GM18867 (cell line): ENCODE measurements at regions not wholly inside any gene's neighbourhood (a gene's known extent, or its start where the extent isn't known, plus 50 kb on each side); places are given as distances from the start of the nearest gene placed in this dataset.

ENCODE experiments used
- ATAC-seq: cut with Tn5 transposase; IDR thresholded peaks from one replicate; pipeline ENCODE4 v1.9.1; 2021; ENCODE audit warnings: mild to moderate bottlenecking, moderate library complexity; ENCODE audit not compliant: unreplicated experiment

DNA sequence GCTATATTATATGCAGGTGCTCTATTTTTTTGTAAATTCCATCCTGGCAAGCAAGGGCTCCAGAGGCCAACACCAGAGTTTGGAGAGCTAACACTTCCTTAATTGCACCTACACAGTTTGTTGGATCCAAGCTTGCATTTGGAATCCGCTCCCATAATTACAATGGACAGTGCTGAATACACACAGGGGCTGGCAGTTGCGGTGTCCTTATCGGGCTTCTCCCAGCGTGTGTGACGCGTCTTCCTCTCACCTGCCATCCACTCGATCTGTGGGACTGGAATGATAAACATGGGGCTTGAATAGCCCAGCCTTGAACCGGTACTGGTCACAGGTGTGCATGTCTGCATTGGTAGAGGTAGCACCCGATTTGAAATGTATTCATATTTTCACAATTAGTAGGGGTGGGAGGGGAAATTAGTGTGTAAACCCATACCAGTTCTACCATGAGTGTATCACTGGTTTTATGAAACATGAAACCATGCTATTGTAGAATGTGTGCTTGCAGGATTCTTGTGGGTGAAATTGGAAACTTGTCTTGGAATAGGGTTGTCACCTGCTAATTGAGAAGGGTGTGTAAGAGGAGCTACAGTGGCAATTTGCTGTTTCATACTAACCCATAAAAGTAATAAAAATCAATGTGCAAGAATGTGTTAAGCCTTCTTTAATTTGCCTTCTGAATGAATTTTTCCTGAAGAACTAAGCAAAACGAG is 316.5 kb downstream of the WDR11 start:
- no peak for ATAC-seq

DNA sequence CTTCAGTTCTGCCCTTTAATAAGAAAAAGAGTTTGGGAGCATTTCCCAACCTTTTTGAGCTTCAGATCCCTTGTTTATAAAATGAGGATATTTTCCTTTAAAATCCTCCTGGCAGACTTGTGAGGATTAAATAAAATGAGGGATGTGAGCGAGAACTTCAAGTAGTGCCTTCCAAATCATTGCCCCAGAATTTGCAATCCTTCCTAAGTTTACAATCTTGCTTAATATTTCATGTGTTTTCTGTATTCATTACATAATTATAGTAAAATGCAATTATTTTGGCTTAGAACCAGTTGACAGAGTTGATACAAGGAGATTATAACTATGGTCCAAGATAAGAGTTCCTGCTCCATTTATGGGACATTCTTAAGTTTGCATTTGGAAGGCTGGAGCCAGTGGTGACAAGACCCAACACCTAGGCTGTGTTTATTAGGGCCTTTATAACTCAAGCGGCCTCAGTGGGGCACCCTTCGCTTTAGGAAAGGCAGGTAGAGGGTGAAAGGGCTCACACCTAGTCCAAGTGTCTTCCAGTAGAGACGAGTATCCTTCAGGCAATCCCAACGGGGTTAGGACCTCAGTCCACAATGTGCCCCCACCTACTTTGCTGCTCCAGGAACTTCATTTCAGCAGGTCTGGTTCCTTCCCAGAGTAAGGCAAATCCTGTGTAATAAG is 317.5 kb downstream of the WDR11 start:
- ATAC-seq: no peak

DNA sequence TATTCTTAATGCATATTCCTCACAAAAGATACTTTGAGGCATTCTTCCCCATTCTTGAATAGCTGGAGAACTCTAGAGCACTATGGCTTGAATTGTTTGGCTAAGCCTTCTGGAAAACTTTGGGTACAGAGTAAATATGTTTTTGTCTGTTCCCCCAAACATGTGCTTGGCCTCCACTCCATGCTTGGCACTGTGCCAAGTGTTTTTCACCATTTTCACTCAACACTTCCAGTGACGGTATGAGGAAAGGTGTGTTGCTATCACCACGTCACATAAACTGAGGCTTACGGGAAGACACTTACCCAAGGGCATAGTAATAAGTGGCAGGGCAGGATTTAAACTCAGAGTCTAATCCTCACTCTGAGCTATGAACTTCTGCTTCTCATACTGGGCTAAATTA is 318.2 kb downstream of the WDR11 start:
- ATAC-seq: no peak

DNA sequence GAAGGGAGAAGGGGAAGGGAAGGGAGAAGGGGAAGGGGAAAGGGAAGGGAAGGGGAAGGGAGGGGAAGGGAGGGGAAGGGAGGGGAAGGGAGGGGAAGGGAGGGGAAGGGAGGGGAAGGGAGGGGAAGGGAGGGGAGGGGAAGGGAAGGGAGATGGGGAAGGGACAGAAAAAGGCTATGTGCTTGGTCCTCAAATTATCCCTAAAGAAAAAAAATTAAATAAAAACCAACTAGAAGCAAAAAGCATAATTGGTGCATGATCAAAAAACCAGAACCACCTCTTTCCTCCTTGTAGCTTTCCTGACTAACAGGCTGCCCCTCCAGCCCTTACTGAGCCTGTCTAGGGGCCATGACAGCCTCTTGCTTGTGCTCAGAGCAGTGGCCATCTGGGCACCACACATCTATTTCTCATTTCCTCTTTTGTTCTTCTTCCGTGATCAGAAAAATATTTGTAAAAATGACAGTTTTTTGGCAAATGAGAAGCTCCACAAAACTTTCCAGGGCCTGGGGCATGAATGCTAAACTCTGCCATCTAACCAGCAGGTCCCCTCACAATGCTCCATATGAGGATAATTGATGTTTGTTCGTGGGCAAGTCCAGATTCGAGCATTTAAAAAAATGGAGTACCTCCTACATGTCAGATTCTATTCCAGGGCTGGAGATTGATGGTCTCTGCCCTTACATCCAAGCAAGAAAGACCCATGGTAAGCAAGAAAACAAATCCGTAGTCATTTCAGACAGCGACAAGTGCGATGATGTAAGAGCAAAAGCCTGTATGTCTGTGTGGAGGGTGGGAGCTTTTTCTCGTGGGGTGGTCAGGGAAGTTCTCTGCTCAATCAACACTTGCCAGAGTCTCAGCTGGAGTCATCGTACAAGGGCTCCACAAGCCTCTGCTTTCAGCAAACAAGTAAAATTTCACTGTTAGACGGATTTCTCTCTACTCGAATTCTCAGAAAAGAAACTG is 320.9 kb downstream of the WDR11 start:
- no peak for ATAC-seq

DNA sequence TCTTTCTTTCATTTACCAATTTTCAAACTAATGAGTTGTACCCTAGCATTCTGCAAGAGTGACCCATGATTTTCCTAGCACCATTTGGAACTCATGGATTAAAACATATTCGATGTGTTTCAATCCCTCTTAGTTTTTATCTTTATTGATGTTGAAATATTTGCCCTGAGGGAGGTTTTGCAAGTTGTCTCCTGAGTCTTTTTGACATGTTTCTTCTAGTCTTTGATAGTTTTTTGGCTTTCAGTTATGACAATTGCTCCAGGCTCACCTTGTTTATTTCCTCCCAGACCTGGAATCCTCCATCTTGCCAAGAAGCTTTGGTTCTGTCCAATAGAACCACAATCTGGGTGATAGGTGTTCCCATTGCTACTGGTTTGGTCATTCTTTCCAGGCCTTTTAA is 327.8 kb downstream of the WDR11 start:
- no peak for ATAC-seq

DNA sequence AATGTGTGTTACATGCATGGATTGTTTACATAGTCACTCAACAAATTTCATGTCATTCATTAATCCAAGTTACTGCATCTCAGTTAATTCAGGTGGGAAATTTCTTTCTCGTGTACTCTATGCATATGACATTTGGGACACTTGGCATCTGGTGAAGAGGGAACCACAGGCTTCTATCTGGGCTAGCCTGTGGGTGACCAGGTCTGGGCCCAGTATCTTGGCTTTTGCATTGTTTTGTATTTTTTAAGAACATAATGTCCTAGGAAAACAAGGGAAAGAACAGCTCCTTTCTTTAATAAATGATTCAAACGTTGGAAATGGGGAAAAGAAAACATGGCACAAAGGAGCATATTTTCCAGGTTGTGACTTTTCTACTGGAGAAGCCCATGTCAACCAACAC is 331.1 kb downstream of the WDR11 start:
- ATAC-seq: no peak

DNA sequence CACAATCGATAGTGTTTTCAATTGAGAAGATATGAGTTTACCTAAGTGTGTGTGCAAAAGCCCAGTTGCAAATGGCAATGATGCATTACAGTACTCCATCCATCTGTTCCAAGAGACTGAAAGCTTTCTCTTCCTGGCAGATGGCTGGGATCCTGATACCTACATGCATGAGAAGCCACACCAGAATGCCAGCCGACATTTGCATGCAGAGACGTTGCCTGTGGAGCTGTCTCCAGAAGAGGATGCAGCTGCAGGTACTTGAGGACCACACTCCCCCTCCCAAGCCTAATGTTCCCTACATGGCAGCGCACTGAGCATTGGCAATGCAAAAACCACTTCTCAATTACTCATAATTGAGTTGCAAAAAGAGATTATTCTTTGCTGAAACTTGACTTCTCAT is 332.1 kb downstream of the WDR11 start:
- ATAC-seq: no peak

DNA sequence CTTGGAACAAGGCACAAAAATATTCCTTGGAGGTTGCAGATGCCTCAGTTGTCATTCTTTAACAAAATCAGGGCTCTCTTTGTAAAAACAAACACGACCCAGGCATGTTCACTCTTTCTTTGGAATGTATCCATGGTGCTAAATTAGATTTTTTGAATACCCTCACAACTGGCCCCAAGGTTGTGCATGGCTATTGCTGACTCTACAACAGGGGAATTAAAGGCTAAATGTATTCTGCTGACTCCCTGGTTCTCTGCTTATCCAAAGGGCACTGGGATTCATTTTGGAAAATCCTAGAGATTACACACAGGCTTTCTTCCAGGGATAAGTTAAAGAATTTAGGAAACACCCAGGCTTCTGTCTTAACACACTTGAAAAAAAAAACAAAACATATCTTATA is 332.5 kb downstream of the WDR11 start:
- no peak for ATAC-seq

DNA sequence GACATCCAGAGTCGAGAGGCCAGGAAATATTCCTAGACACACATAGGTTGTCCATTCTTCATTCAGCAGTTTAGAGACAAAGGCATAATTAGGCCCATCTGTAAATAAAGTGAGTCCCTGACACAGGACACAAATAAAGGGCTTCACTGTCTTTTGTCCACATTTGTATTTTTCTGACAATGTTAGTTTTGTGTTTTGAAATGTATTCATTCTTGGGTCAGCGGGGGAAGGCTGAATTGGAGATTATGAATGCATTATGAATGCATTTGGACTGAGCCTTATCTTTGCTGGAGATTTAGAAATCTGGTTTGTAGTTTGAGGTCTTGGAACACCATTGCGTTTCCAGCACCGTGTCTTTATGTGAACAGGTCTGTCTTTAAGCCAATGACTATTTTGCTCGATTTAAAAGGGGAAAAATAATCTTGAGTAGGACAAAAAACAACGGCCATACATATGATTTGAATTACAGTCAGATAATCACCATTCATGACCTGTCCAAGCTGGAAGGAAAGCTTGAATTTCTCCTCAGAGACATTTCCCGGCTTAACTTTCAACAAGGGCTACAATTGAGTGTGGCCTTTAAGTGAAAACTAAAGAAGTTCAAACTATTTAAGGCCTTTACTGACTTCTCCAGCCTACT is 334.8 kb downstream of the WDR11 start:
- ATAC-seq: no peak

DNA sequence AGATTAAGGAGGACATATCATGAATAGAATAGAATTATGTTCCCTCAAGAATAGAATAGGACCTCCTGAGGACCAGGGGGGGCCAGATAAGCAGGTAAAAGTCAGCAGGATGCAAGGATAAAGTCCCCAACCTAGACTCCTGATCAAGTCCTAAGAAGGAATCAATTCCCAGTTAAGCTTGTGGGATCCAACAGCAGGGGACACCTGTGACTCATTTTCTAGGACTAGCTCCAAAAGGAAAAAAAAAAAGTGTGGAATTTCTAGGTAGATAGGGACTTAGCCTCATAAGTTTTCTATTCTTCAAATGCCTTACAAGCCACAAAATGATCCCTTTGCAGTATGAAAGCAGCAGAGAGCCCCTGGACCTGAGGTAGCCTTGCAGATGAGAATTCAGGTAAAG is 336.2 kb downstream of the WDR11 start:
- ATAC-seq: no peak

DNA sequence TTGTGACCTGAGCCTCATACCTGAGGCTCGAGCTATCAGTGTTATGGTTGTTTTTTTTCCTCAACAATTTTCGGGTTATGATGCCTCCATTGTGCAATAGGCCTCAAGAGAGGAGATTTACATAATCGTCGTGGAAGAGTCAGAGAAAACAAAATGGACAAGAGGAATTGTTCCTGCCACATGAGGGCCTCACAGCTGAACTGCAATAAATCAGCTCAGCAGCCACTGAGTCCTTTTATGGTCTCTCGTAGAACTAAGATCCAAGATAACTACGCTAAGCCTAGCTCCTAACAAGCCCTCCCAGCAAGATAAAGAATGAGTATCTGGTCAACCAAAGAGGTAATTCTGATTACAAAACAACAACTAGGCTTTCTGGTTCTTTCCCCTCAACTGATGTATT is 336.8 kb downstream of the WDR11 start:
- no peak for ATAC-seq

DNA sequence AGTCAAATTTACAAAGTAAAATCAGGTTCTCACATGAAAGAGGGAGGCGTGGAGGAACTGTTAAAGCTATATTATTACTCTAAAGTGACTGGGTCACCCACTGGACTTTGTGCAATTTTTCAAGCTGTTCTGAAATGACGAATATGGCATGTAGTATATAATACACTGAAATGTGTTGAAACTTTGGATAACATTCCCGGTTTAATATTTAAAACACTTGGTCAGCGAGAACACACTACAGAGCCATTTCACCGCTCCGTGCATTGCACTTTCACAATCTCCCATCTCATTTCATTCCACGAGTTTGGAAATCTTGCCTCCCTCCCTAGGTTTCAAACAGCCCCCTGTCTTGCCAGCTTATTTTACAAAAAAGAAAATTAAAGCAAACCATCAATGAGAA is 337.9 kb downstream of the WDR11 start:
- no peak for ATAC-seq

DNA sequence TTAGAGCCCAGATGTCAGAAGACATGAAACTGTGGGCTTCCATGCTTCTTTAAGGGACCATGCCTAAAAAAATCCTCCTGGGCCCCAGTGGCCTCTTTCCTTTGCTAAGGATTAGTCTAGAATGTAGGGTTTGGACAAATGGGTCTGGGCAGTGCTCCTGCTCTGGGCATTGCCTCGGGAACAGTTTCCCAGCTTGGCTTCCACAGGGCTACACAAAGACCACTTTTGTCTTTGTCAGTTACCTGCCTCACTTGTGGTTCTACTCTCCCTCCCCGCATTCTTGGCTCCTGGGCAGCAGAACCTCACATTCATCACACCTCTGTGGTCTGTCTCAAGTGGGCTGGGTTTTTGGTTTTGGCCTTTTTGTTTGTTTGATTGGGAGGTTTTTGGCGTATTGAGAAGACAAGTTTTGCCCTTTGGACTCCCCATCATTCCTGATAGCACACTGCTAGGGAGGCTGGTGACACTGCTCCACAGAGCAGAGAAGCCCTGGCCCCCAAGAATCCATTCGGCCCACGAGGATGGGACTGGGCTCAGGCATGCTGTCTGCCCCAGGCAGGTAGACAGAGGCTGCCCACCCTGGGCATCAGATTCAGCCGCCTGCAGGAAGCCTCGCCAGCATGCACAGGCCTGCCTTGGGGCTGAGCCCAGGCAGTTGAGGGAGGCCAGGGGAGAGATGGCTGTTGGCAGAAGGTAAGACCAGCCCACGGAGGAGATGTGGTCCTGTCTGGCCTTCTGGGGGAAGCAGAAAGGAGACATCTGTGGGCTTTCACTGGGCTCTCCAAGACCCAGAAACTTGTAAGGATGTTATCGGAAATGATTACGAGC is 343.7 kb downstream of the WDR11 start:
- ATAC-seq: no peak

DNA sequence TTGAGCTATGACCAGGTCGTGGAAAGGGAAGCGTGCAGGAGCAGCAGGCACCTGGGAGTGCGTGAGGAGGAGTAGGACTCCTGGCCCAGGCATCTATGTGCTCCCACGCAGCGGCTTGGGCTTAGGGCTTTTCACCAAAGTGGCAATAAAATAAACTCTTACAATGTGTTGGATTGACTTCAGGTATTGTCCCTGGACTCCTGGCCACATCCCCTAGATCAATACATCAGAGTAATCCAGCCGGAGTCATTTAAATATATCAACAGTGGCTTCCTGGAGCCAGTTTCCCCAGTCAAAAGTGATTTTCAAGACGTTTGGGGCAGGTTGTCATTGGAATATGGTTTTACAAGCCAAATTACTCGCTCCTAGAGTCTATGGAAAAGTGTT is 344.4 kb downstream of the WDR11 start:
- no peak for ATAC-seq

DNA sequence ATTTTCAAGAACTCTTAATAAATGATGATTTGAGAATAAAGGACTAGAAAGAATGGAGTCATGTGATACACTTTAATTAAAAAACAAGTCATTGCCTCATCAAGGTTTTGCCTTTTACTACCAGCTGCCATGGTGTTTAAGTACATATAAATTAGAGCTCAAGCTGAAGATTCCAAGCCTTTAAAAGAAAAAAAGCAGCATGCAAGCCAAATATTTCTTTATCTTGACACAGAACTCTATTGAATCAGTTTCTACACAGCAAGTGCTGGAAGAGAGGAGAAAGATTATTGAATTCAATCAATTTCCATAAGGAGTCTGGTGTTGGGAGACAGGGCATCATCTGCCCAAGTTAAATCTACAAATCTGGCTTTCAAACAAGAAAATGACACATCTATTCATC is 347.9 kb downstream of the WDR11 start:
- ATAC-seq: no peak

DNA sequence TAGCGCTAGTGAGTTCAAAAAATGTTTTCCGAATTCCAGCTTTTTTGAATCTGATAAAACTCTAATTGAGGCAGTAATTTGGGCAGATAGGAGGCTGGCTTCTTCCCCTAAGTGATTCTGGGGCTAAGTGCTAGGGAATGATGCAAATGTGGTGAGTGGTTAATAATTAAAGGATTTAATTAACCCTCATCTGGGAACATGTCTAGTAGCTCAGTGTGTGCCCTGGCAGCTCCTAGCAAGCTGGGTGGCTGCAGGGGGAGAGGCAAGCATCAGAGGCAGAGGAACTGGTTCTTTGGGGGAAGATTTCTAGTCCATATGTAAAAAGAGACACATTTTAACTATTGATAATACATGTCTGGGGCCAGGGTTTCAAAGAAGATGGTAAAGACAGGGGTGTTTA is 354.5 kb downstream of the WDR11 start:
- no peak for ATAC-seq

DNA sequence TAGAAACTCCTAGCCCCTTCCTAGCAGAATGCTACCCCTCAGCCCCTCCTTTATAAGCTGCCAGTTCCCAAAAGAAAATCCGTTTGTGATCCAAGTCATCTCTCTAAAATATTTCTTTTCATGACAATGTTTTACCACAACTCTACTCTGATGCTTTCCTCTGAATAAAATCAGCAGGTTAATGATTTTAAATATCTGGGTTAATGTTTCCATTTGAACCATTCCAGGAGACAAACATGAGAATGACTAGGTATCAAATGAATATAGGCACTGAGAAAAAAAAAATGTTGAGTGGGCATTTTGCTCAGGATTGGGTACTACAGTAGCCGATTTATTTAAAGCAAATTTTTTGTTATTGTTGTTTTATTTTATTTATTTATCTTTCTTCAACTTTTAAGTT is 360.3 kb downstream of the WDR11 start:
- ATAC-seq: no peak

DNA sequence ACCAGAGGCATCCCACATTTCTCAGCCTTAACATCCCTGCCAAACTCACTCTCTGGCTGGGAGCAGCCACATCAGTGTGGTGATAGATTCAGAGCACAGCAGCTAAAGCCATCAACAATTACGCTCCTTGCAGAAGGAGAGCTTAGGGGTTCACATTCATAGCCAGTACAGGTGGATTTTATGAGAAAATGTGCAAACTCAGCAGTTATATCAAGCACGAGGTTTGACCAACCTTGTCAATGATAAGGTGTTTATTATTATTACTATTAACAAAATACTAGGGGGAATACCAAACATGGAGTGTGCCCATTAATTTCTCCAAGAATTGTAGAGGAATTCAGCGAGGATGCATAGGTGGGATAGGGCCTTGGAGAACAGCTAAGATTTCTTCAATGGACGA is 362.3 kb downstream of the WDR11 start:
- ATAC-seq: no peak

DNA sequence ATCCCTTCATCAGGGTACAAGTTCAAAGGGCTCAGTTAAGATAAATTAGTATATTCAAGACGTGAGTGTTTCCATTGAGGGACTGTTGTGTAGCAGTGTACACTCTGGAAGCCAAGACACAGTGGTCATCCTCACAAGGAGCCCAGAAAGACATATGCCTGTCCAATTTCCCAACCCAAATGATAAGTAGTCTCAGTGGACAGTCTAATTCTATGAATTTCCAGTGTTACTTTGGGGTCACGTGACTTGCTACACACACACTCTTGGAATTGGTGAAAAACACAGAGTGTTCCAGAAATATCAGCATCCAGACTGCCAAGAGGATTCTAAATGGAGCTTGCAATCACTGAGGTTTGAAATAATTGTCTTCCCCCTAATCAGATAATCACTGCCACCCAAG is 365.1 kb downstream of the WDR11 start:
- no peak for ATAC-seq

DNA sequence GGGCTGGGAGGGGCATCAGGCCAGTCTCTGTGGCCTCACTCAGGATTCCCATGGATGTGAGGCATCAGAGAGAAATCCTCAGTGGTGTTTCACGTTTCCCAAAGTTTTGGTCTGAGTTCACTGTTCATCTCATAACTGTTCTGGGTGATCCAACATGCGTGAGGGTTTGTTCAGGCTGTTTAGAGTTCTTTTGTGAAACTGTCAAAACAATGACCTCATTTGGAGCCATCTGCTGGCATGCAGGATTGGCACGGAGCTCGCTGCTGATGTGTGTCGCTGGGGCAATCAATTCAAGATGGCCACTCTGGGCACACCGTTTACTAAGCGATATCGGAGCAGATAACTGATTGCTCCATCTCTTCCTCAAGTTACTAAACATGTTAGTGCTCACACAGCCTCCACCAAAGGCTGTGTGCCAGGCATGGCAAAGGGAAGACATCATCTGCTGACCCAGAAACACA is 365.6 kb downstream of the WDR11 start:
- ATAC-seq: no peak
